ENCODE measurements at regions not wholly inside any gene's neighbourhood (a gene's known extent, or its start where the extent isn't known, plus 50 kb on each side); places are given as distances from the start of the nearest gene placed in this dataset.

- no peak for TF ChIP-seq POLR2A (IDR thresholded peaks at IDR 0.05; ENCODE audit: low read depth, low read length)
- no peak for FAIRE-seq
- no peak for DNase-seq (ENCODE audit: insufficient read length, low spot score)
Measured at GRCh38 chr16:85337910-85338637, 225.8 kb upstream of the CIBAR2 start.

DNA sequence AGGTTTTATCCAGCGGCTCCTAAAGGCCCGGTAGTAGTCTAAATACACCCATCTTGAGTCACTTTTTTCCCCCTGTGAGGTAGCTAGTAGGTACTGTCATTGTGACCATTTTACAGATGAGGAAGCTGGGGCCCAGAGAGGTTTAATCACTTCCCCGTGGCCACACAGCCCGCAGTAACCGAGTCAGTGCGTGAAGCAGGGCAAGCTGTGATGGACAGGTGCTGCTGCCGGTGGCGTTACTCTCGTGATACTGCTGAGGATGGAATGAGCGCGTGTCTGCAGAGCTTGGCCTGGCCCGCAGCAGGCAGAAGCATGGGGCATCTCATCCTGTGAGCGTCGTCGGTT lies 226.3 kb upstream of the CIBAR2 start:
- no peak for FAIRE-seq
- no peak for DNase-seq (ENCODE audit: insufficient read length, low spot score)
- TF ChIP-seq POLR2A (IDR thresholded peaks at IDR 0.05; ENCODE audit: low read depth, low read length): no peak

GRCh38 chr16:85338989-85339685 lies 226.9 kb upstream of the CIBAR2 start:
- TF ChIP-seq POLR2A (IDR thresholded peaks at IDR 0.05; ENCODE audit: low read depth, low read length): no peak
- DNase-seq (ENCODE audit: insufficient read length, low spot score): no peak
- FAIRE-seq: no peak

- no peak for TF ChIP-seq POLR2A (IDR thresholded peaks at IDR 0.05; ENCODE audit: low read depth, low read length)
- FAIRE-seq: no peak
Measured at GRCh38 chr16:85341972-85342695, 229.9 kb upstream of the CIBAR2 start.

GRCh38 chr16:85344502-85345128 lies 232.3 kb upstream of the CIBAR2 start:
- DNase-seq (ENCODE audit: insufficient read length, low spot score) (no peak), FAIRE-seq (no peak)
- no peak for TF ChIP-seq POLR2A (IDR thresholded peaks at IDR 0.05; ENCODE audit: low read depth, low read length)

More at GRCh38 chr16:85341972-85342695, 229.9 kb upstream of the CIBAR2 start:
- no peak for DNase-seq (ENCODE audit: insufficient read length, low spot score)

DNA sequence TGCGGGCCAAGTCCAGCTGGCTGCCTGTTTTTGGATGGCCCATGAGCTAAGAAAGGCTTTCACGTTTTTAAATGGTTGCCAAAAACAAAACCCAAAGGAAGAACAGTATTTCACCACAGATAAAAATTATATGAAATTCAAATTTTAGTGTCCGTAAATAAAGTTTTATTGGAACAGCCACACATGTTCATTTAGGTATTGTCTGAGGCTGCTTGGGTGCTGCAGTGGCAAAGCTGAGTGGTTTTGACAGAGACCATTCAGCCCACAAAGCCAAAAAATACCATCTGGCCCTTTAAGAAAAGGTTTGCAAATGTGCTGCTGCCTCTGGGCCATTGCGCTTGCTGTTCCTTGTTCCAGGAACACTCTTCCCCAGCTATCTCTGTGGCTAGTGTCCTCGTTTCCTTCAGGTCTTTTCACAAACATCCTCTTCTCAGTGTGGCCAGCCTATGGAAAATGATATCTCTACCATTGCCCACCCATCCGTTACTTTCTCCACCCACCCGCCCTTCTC lies 232.9 kb upstream of the CIBAR2 start:
- DNase-seq (ENCODE audit: insufficient read length, low spot score): no peak

DNA sequence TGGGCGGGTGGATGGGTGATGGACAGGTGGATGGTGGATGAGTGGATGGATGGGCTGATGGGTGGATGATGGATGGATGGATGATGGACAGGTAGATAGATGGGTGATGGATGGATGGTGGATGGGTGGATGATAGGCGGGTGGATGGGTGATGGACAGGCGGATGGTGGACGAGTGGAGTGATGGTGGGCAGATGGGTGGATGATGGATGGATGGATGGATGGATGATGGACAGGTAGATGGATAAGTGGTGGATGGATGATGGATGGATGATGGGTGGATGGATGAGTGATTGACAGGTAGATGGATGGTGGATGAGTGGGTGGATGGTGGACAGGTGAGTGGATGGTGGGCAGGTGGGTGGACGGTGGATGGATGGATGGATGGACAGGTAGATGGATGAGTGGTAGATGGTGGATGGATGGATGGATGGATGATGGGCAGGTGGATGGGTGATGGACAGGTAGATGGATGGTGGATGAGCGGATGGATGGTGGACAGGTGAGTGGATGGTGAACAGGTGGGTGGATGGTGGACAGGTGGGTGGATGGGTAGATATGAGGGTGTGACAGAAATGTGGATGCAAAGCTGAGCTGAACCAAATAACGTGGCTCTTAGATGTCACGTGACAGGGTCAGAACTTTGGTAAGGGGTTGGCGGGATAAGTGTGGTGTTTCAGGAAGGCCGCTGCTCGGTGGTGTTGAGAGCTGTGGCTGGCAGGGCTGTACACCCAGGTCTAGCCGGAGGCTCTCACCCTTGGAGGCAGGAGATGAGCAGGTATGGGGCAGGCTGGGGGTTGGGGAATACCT lies 234.3 kb upstream of the CIBAR2 start:
- no peak for DNase-seq (ENCODE audit: insufficient read length, low spot score)
- no peak for FAIRE-seq
- TF ChIP-seq POLR2A (IDR thresholded peaks at IDR 0.05; ENCODE audit: low read depth, low read length): no peak

More for the DNA sequence above, 232.9 kb upstream of the CIBAR2 start:
- FAIRE-seq: no peak
- no peak for TF ChIP-seq POLR2A (IDR thresholded peaks at IDR 0.05; ENCODE audit: low read depth, low read length)

DNA sequence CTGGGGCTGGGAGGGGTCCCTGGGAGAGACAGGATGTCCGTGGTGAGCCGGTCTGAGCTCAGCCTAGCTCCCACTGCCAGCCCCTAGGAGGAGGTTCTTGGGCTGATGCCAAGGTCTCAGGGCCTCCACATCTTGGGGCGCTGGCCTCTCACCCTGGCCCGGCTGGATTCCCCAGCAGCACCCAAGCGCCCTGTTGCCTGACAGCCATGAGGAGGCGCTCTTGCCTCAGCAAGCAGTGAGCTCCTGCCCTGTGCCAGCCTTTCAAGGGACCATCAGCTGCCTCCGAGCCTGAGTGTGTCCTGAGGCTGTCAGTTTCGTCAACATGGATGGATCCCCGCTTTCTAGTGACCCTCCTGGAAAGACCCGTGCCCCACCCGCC lies 234.9 kb upstream of the CIBAR2 start:
- no peak for TF ChIP-seq POLR2A (IDR thresholded peaks at IDR 0.05; ENCODE audit: low read depth, low read length)
- peak; percentile 58 for DNase-seq (ENCODE audit: insufficient read length, low spot score)
- FAIRE-seq: no peak

DNA sequence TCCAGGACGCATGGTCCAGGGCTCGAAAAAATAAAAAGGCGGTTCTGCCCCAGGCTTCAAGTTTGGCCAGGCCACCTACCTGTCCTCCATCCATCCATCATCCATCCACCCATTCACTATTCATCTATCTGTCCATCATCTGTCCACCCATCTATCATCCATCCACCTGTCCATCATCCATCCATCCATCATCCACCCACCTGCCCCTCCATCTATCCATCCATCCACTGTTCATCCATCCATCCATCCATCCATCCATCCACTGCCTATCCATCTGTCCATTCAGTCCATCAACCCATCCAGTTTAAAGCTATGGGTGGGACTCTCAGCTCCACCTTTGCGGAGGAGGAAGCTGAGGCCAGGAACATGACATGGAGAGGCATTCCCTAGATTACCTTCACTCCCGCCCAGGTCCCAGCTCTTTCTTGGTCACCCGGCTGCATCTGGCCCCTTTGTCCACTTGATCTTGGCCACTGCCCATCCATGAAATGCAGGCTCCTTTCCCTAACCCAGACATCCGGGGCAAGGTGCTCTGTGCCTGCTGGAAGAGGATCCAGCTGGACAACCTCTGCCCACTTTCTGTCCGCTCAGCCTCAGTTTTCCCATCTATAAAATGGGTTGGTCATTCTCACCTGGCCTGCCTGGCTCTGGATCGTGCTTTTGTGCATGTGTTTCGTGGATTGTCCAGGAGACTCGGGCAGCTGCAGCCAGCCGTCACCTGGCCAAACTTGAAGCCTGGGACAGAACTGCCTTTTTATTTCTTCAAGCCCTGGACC lies 236.0 kb upstream of the CIBAR2 start:
- TF ChIP-seq POLR2A (IDR thresholded peaks at IDR 0.05; ENCODE audit: low read depth, low read length): no peak
- FAIRE-seq (no peak), DNase-seq (ENCODE audit: insufficient read length, low spot score) (no peak)

GRCh38 chr16:85348911-85349334 lies 236.7 kb upstream of the CIBAR2 start:
- TF ChIP-seq POLR2A (IDR thresholded peaks at IDR 0.05; ENCODE audit: low read depth, low read length): no peak
- FAIRE-seq (no peak), DNase-seq (ENCODE audit: insufficient read length, low spot score) (no peak)

GRCh38 chr16:85349365-85350145 lies 237.3 kb upstream of the CIBAR2 start:
- DNase-seq (ENCODE audit: insufficient read length, low spot score): no peak
- FAIRE-seq: no peak

More at GRCh38 chr16:85349365-85350145, 237.3 kb upstream of the CIBAR2 start:
- TF ChIP-seq POLR2A (IDR thresholded peaks at IDR 0.05; ENCODE audit: low read depth, low read length): no peak
